AG10803 (cell line): ENCODE measurements at regions not wholly inside any gene's neighbourhood (a gene's known extent, or its start where the extent isn't known, plus 50 kb on each side); places are given as distances from the start of the nearest gene placed in this dataset.

Experiments
- DNase-seq: peaks from one replicate; pipeline ENCODE4 v3.0.0; 2010; ENCODE audit warnings: low read depth
- H3K4me3 ChIP-seq: 2 replicates; pipeline ENCODE4 v1.5.1; 2011; ENCODE audit warnings: mild to moderate bottlenecking, low read length, control low read depth
- CTCF ChIP-seq: conservative IDR thresholded peaks from 2 replicates; pipeline ENCODE4 v1.5.1; 2011; ENCODE audit warnings: mild to moderate bottlenecking, low read length, control low read depth, inconsistent platforms

DNA sequence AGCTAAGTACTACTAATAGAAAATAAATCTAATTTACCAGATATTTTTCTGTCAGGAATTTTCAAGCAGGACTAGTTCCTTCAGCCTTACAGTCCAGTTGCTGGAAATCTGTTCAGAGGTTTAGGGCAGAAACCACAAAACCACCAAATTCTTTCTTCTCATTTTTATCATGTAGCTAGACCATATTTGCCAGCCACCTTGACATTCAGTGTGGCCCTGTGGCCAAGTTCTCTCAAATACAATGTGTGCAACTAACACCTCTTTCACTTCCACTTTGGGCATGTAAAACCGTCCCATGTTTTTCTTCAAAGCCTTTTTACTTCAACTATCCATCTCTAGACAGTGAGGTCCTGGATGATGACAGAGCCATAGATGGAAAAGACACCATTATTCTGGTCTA is 1133.2 kb upstream of the CDH18 start:
- DNase-seq, result no peak
- no peak for TF ChIP-seq CTCF
- no peak overlapping the region for H3K4me3 ChIP-seq

DNA sequence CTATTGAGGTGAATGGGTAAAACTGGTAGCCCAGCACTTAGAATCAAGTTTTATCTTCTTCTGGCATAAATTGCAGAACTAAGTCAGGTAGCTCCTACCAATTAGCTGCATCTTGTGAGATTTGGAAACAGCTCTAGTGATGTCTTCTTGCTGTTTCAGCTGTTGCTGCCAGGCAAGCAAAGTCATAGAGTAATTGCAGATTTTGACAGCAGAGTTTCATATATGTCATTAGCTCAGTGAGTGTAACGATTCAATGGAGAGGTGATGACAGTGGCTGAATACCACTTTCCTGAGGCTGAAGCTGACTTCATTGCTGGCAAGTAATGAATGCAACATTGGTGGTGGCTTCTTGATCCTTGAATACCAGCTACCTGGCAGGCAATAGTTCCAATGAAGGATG is 1109.7 kb upstream of the CDH18 start:
- TF ChIP-seq CTCF, result no peak
- H3K4me3 ChIP-seq, result no peak overlapping the region
- DNase-seq, result no peak

DNA sequence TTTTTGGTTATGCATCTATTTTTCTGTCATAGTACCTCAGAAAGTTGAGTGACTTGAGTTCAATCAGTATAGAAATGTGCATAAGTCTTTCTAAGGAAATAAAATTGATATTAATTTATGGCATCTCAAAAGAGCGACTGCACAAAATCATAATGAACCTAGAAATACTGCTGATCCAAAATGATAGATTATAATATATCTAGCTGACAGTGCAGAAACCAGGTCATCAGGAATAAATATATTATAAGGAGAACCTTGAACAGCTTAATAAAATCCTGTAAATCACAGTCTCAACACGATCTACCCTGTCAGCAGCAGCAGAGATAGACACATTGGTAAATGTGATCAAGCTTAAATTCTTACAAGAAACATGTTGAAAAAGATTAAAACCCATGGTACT is 1106.6 kb upstream of the CDH18 start:
- DNase-seq, result no peak
- H3K4me3 ChIP-seq, result no peak overlapping the region
- TF ChIP-seq CTCF, result no peak

- no peak overlapping the region for H3K4me3 ChIP-seq
- TF ChIP-seq CTCF, result no peak
These were observed 1099.8 kb upstream of the CDH18 start for GRCh38 chr5:21087766-21088165.

DNA sequence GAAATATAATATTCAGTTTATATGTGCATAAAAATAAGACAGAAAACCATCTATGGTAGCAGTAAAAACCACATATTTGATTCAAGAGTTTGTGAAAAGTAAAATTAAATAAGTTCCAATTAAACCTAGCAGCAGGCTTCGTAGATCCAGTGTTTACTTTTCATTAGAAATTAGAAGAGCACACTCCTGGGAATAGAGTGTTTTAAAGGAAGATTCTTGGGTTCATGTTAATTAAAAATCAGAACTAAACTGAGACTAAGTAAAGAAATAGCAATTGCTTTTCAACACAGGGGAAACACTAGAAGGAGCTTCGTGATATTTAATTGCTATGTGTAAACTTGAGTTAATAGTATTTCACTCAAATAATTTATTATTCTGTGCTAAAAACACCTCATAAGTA is 1097.8 kb upstream of the CDH18 start:
- no peak for TF ChIP-seq CTCF
- no peak for DNase-seq
- no peak overlapping the region for H3K4me3 ChIP-seq

More at GRCh38 chr5:21087766-21088165, 1099.8 kb upstream of the CDH18 start:
- no peak for DNase-seq

GRCh38 chr5:21071986-21072385 is 1084.0 kb upstream of the CDH18 start:
- no peak for TF ChIP-seq CTCF
- no peak for DNase-seq
- no peak overlapping the region for H3K4me3 ChIP-seq

DNA sequence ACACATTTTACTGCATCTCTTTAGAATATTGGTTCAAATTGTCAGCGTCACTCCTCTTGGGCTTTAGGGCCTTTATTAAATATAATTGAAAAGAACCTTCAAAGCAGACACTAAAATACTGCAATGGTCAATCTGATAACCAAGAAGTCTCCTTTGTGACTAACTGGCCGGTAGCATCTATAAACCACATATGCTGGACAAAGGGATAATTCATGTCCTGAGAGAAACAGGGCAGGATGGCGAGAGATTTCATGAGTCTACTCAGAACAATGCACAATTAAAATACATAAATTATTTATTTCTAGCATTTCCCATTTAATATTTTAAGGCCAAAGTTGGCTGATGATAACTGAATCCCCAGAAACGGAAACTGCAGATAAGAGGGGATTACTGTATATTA is 1083.4 kb upstream of the CDH18 start:
- no peak for TF ChIP-seq CTCF
- no peak overlapping the region for H3K4me3 ChIP-seq
- no peak for DNase-seq
